ENCODE measurements at regions not wholly inside any gene's neighbourhood (a gene's known extent, or its start where the extent isn't known, plus 50 kb on each side); places are given as distances from the start of the nearest gene placed in this dataset.
A peak's percentile ranks its signal among the peaks of the same experiment; 100 is the strongest.

DNA sequence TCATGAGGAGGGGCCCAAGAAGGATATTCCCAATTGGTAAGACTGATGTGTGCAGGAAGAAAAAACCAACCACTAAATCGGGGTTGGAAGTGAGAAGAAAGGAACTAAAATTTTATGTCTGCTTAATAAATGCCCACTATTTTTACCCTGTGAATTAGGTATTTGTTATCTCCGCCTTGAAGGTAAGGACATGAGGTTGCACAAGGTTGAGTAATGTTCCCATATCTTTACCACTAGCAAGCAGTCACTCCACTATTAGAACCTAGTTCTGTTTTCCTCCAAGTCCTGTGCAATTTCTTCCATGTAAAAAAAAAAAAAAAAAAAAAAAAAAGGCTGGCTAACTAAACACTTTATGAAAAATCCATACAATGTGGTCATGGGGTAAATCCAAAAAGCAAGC lies 318.5 kb upstream of the SLCO3A1 start (continued):
- TF ChIP-seq MED1 (CRISPR knock-in tag; IDR thresholded peaks at IDR 0.05) (no peak), RFX3 (CRISPR knock-in tag; IDR thresholded peaks at IDR 0.05) (no peak), ZNF138 (CRISPR knock-in tag; IDR thresholded peaks at IDR 0.05; ENCODE audit: low read depth) (no peak), BCL6 (CRISPR knock-in tag; IDR thresholded peaks at IDR 0.05) (no peak)

DNA sequence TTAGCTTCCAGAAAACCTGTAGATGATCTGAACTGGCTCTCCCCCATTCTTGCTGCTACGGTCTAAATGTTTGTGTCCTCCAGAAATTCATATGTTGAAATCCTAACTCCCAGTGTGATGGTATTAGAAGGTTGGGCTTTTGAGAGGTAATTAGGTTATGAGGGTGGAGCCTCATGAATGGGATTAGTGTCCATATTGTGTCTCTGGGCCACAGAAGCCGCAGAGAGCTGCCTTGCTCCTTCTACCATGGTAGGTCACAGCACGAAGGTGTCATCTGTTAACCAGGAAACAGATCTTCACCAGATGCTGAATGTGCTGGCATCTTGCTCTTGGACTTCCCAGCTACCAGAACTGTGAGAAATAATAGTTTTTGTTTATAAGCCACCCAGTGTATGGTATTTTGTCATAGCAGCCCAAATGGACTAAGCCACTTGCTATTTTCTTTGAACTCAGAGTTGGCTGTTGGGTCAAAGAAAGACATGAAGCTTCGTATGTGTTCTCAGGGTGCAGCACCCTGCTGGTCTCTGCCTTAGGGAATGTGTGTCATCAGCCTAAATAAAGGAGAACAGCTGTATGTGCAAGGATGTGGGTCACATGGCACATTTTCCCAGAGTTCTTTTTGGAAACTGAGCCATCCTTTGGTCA lies 317.5 kb upstream of the SLCO3A1 start:
- H3K36me3 ChIP-seq (replicated peaks in 1 of 2; ENCODE audit: control insufficient read depth in 1 of 2, insufficient read depth in 2 of 2, low read length in 2 of 2): no peaks in the 10 kb centered on the region
- H3K4me3 ChIP-seq (replicated peaks in 1 of 3; ENCODE audit: insufficient read depth in 1 of 3, low read depth in 2 of 3, low read length in 3 of 3): no peak overlapping the region
- H3K9me3 ChIP-seq (ENCODE audit: low read length): no peaks in the 10 kb centered on the region; the same call in 1 of the 2 replicates
- intact Hi-C loops (cut with micrococcal nuclease; ENCODE audit: unreplicated experiment) (no loop called here), in situ Hi-C loops (cut with HindIII; ENCODE audit: extremely low pct_ligation_motif_present, low pct_unique_long_range_greater_than_20kb) (no loop called here)
- TF ChIP-seq ZNF564 (CRISPR knock-in tag; IDR thresholded peaks at IDR 0.05) (peak; percentile 93), ZNF558 (CRISPR knock-in tag; IDR thresholded peaks at IDR 0.05; ENCODE audit: borderline replicate concordance) (0 out of 2 replicates have a peak, but pooled peaks have one; percentile 31), TBP (CRISPR knock-in tag; IDR thresholded peaks at IDR 0.05) (no peak)
- ATAC-seq: no peak
- H3K4me1 ChIP-seq (ENCODE audit: insufficient read depth, low read length): peaks cover 50% of the 10 kb centered on the region
- peak overlapping the region; percentile 30 for H2AFZ ChIP-seq (ENCODE audit: low read length)
- no peak for DNase-seq (ENCODE audit: low spot score)
- no peaks in the 10 kb centered on the region for H4K20me1 ChIP-seq (ENCODE audit: insufficient read depth, low read length)
- ChIA-PET CTCF (ENCODE audit: low intra/inter-chr PET ratio, low total read pairs) (no interaction called here), POLR2A (no interaction called here)
- peak overlapping the region; percentile 50; the same call in 1 of the 2 replicates for H3K4me2 ChIP-seq (ENCODE audit: low read depth, low read length)
- no peaks in the 10 kb centered on the region for H3K79me2 ChIP-seq (ENCODE audit: insufficient read depth, low read length)
- 100% methylated on average over 3 of the region's 4 CpGs for WGBS (ENCODE audit: low lambda C conversion rate)
- BruUV-seq (replicated peaks): TSS peak; percentile 66
- H3K9ac ChIP-seq (ENCODE audit: insufficient read depth, low read depth, low read length): no peak overlapping the region; the same call in 1 of the 2 replicates
- FAIRE-seq: no peak
- H3K27me3 ChIP-seq (ENCODE audit: control insufficient read depth in 1 of 2, insufficient read depth in 2 of 2, low read length in 2 of 2): no peaks in the 10 kb centered on the region
- H3K27ac ChIP-seq (ENCODE audit: extremely low read length, insufficient read depth, low read length): peak overlapping the region; percentile 89

DNA sequence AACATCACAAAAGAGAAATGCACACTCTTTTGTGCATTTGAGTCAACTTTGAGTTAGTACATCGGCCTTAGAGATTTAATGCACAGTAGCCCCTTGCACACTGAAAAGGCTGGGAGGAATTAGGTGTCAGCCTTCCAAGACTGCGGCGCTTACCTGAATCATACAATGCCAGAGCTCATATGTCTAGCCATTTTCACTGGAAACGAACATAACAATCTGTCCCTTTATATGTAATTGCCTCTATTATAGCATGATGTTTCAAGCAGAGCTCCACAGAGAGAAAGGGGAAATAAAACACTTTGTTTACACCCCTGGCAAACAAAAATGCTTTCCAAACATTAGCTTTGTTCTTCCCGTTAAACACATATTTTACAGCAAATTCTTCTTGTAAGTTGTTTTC lies 315.7 kb upstream of the SLCO3A1 start:
- no peaks in the 10 kb centered on the region for H4K20me1 ChIP-seq (ENCODE audit: insufficient read depth, low read length)
- H3K36me3 ChIP-seq (replicated peaks in 1 of 2; ENCODE audit: control insufficient read depth in 1 of 2, insufficient read depth in 2 of 2, low read length in 2 of 2): no peaks in the 10 kb centered on the region
- no TSS peak for BruUV-seq (replicated peaks)
- no peaks in the 10 kb centered on the region for H3K27me3 ChIP-seq (ENCODE audit: control insufficient read depth in 1 of 2, insufficient read depth in 2 of 2, low read length in 2 of 2)
- peak overlapping the region; percentile 89 for H3K27ac ChIP-seq (ENCODE audit: extremely low read length, insufficient read depth, low read length)
- POLR2A ChIA-PET: no interaction called here
- no peak for FAIRE-seq
- no peak overlapping the region for H3K4me3 ChIP-seq (replicated peaks in 1 of 3; ENCODE audit: insufficient read depth in 1 of 3, low read depth in 2 of 3, low read length in 3 of 3)
- no peaks in the 10 kb centered on the region; the same call in 1 of the 2 replicates for H3K9me3 ChIP-seq (ENCODE audit: low read length)
- 87% methylated on average over 5 of the region's 5 CpGs for WGBS (ENCODE audit: low lambda C conversion rate)
- no peaks in the 10 kb centered on the region for H3K79me2 ChIP-seq (ENCODE audit: insufficient read depth, low read length)
- H3K9ac ChIP-seq (ENCODE audit: insufficient read depth, low read depth, low read length): no peak overlapping the region
- TF ChIP-seq SAFB2 (CRISPR knock-in tag; IDR thresholded peaks at IDR 0.05; ENCODE audit: borderline replicate concordance, low read depth): no peak
- TF ChIP-seq EHMT2 (IDR thresholded peaks at IDR 0.05; ENCODE audit: borderline replicate concordance, low read depth, low read length): peak; percentile 53; the same call in 1 of the 2 replicates
- intact Hi-C loops (cut with micrococcal nuclease; ENCODE audit: unreplicated experiment): no loop called here
- ATAC-seq: no peak
- no peak overlapping the region for H2AFZ ChIP-seq (ENCODE audit: low read length)
- CTCF ChIA-PET (ENCODE audit: low intra/inter-chr PET ratio, low total read pairs): no interaction called here
- no peak for DNase-seq (ENCODE audit: low spot score)
- H3K4me2 ChIP-seq (ENCODE audit: low read depth, low read length): no peak overlapping the region
- peaks cover 50% of the 10 kb centered on the region for H3K4me1 ChIP-seq (ENCODE audit: insufficient read depth, low read length)
- in situ Hi-C loops (cut with HindIII; ENCODE audit: extremely low pct_ligation_motif_present, low pct_unique_long_range_greater_than_20kb): no loop called here

All from HepG2 (cell line).